Right ventricle myocardium inferior (tissue), 1 donor: ENCODE measurements at regions not wholly inside any gene's neighbourhood (a gene's known extent, or its start where the extent isn't known, plus 50 kb on each side); places are given as distances from the start of the nearest gene placed in this dataset.
"Not testable (repeated sequence)": the region's sequence is repeated elsewhere in the genome, so short reads cannot be mapped to it uniquely, and the experiment has no call there.

Source experiments
- ATAC-seq: fragments of 200-7000 bp; cut with Tn5 transposase; one replicate; pipeline ENCODE4 v1.9.1; 2020; ENCODE audit warnings: mild to moderate bottlenecking, moderate library complexity
- DNase-seq: peaks from one replicate; pipeline ENCODE4 v3.0.0; 2021; ENCODE audit errors: missing footprints
- intact Hi-C: fragments of 100-400 bp; cut with DNase I; formaldehyde crosslinking; loops from one replicate; pipeline ENCODE4 v1.11.0; 2022
- donor health status: DM: no; HTN: yes; CAD: no; lungs with severe emphysema.

- no peak for DNase-seq
These were observed 325.9 kb downstream of the KLF12 start for GRCh38 chr13:73808318-73808717.

GRCh38 chr13:73805326-73805958, 328.8 kb downstream of the KLF12 start:
- intact Hi-C loops, result not testable (repeated sequence)

More at GRCh38 chr13:73808318-73808717, 325.9 kb downstream of the KLF12 start:
- ATAC-seq, result no peak
- intact Hi-C loops, result no loop called here

GRCh38 chr13:73803997-73804396, 330.2 kb downstream of the KLF12 start:
- intact Hi-C loops, result no loop called here
- ATAC-seq (no peak), DNase-seq (no peak)

More at GRCh38 chr13:73805326-73805958, 328.8 kb downstream of the KLF12 start:
- ATAC-seq, DNase-seq: not testable (repeated sequence)

GRCh38 chr13:73800011-73800410, 334.2 kb downstream of the KLF12 start:
- ATAC-seq (no peak), DNase-seq (no peak)
- intact Hi-C loops, result no loop called here

GRCh38 chr13:73794755-73795154, 339.4 kb downstream of the KLF12 start:
- DNase-seq, result no peak
- ATAC-seq, result no peak
- intact Hi-C loops, result no loop called here

GRCh38 chr13:73793361-73793760, 340.8 kb downstream of the KLF12 start:
- ATAC-seq (no peak), DNase-seq (no peak)
- intact Hi-C loops, result no loop called here

GRCh38 chr13:73792796-73793195, 341.4 kb downstream of the KLF12 start:
- intact Hi-C loops, result no loop called here
- DNase-seq (no peak), ATAC-seq (no peak)

- intact Hi-C loops, result no loop called here
- ATAC-seq (no peak), DNase-seq (no peak)
These were observed 351.5 kb downstream of the KLF12 start for GRCh38 chr13:73782450-73783449.

GRCh38 chr13:73781384-73781783, 352.8 kb downstream of the KLF12 start:
- intact Hi-C loops, result no loop called here
- ATAC-seq, result no peak

GRCh38 chr13:73779881-73780280, 354.3 kb downstream of the KLF12 start:
- DNase-seq, result no peak
- ATAC-seq, result no peak
- intact Hi-C loops, result no loop called here

More at GRCh38 chr13:73781384-73781783, 352.8 kb downstream of the KLF12 start:
- no peak for DNase-seq

- intact Hi-C loops, result no loop called here
- ATAC-seq, result no peak
- DNase-seq, result no peak
These were observed 355.9 kb downstream of the KLF12 start for GRCh38 chr13:73778242-73778864.

- intact Hi-C loops, result no loop called here
- DNase-seq, result no peak
- no peak for ATAC-seq
These were observed 357.1 kb downstream of the KLF12 start for GRCh38 chr13:73777134-73777533.

- ATAC-seq (peak; percentile 69), DNase-seq (no peak)
- intact Hi-C loops, result no loop called here
These were observed 357.9 kb downstream of the KLF12 start for GRCh38 chr13:73776151-73776785.

- no peak for ATAC-seq
- intact Hi-C loops, result no loop called here
- no peak for DNase-seq
These were observed 361.0 kb downstream of the KLF12 start for GRCh38 chr13:73773168-73773549.

- ATAC-seq, result no peak
- intact Hi-C loops, result no loop called here
- no peak for DNase-seq
These were observed 361.6 kb downstream of the KLF12 start for GRCh38 chr13:73772449-73773167.

- DNase-seq, result no peak
- ATAC-seq, result no peak
- intact Hi-C loops, result loop anchor here (5.0 kb wide), 1 partner anchor 364 kb away; the partner anchor contains the start of gene KLF12
These were observed 366.4 kb downstream of the KLF12 start for GRCh38 chr13:73767747-73768315.

- no peak for DNase-seq
- intact Hi-C loops, result loop anchor here (5.0 kb wide), 1 partner anchor 365 kb away; the partner anchor contains the start of gene KLF12
- no peak for ATAC-seq
These were observed 366.9 kb downstream of the KLF12 start for GRCh38 chr13:73767191-73767741.
